Right lobe of liver (tissue), 6 donors: ENCODE measurements at regions not wholly inside any gene's neighbourhood (a gene's known extent, or its start where the extent isn't known, plus 50 kb on each side); places are given as distances from the start of the nearest gene placed in this dataset.

Experiments
- ATAC-seq, 4 donors: fragments of 200-7000 bp; cut with Tn5 transposase; one replicate each; pipeline ENCODE4 v1.9.1; 2020; ENCODE audit warnings: mild to moderate bottlenecking in 4 of 4, moderate library complexity in 4 of 4
- DNase-seq, 3 donors: peaks; one replicate each; pipeline ENCODE4 v3.0.0-alpha.2; 2020
- H3K27ac ChIP-seq, 3 donors: fragments of 200-600 bp; one replicate each; pipeline ENCODE4 v1.8.0; 2022
- H3K27me3 ChIP-seq, 2 donors: fragments of 200-600 bp; one replicate each; pipeline ENCODE4 v1.8.0; 2022
- H3K36me3 ChIP-seq, 4 donors: fragments of 200-600 bp; sonication (generic) in 1 of 4; one replicate each; pipeline versions ENCODE4 v1.5.1 to v1.8.0; 2017 to 2022; ENCODE audit warnings: control low read depth in 1 of 4
- H3K4me1 ChIP-seq, 4 donors: fragments of 200-600 bp; sonication (generic) in 1 of 4; one replicate each; pipeline versions ENCODE4 v1.5.1 to v1.8.0; 2017 to 2022; ENCODE audit warnings: control low read depth in 1 of 4
- H3K4me3 ChIP-seq, 3 donors: fragments of 200-600 bp; one replicate each; pipeline ENCODE4 v1.8.0; 2022
- H3K9me3 ChIP-seq, 4 donors: fragments of 200-600 bp; sonication (generic) in 1 of 4; one replicate each; pipeline versions ENCODE4 v1.5.1 to v1.8.0; 2017 to 2022; ENCODE audit warnings: control low read depth in 1 of 4
- POLR2A ChIP-seq: fragments of 450-650 bp; IDR thresholded peaks from one replicate; pipeline ENCODE4 v1.6.1; 2017; ENCODE audit warnings: antibody characterized with exemption, mild to moderate bottlenecking
- WGBS: methylation state at CpG from one replicate; pipeline ENCODE4 v1.1.6; 2018; ENCODE audit warnings: low coverage, low lambda C conversion rate; ENCODE audit not compliant: insufficient coverage; ENCODE audit errors: missing lambda C conversion rate; 5-methylcytosine and 5-hydroxymethylcytosine counted together
- intact Hi-C, 2 donors: fragments of 100-400 bp; cut with DNase I; formaldehyde crosslinking; loops; one replicate each; pipeline versions ENCODE4 v1.11.2 to v1.14.1; 2022
- TF ChIP-seq, protein P1 (sequence below), 4 donors: fragments of 200-600 bp in 3 of 4; fragments of 450-650 bp in 1 of 4; IDR thresholded peaks; one replicate each; pipeline versions ENCODE4 v1.5.1 to v1.8.0; 2016 to 2022; ENCODE audit warnings: antibody characterized with exemption in 4 of 4, mild to moderate bottlenecking in 2 of 4
- donor health status: DM: no; HTN: yes; CAD: no.
- donor health status: DM: no; HTN: no; CAD: no.
- donor health status: DM: no; HTN: no; CAD: no.
- donor health status: DM: no; HTN: yes; CAD: no.
- donor health status: DM: no; HTN: yes; CAD: no.

DNA sequence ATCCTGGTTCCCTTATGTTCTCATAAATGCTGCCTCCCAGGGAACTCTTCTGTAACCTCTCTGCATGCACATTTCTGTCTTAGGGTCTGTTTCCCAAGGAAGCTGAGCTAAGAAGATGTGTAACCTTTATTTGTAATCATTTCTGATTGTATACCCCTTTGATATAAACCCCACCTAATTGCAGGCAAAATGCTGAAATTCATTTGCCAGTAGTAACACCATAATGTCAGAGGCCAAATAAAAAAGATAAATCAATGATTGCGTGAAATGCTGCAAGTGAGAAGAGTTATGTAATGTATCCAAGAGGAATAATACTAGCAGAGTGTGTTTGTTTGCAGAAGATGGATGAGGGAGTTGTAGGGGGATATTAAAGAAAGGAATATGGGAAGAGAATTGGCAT, 822.6 kb upstream of the GRAMD2B start:
- Histone ChIP-seq H3K4me1 (no peaks in the 10 kb centered on the region), H3K27me3 (no peaks in the 10 kb centered on the region), H3K4me3 (no peak overlapping the region), H3K27ac (no peak overlapping the region), H3K9me3 (no peaks in the 10 kb centered on the region), H3K36me3 (no peaks in the 10 kb centered on the region)
- ATAC-seq: no peak
- no peak for TF ChIP-seq POLR2A
- TF ChIP-seq, protein P1, sequence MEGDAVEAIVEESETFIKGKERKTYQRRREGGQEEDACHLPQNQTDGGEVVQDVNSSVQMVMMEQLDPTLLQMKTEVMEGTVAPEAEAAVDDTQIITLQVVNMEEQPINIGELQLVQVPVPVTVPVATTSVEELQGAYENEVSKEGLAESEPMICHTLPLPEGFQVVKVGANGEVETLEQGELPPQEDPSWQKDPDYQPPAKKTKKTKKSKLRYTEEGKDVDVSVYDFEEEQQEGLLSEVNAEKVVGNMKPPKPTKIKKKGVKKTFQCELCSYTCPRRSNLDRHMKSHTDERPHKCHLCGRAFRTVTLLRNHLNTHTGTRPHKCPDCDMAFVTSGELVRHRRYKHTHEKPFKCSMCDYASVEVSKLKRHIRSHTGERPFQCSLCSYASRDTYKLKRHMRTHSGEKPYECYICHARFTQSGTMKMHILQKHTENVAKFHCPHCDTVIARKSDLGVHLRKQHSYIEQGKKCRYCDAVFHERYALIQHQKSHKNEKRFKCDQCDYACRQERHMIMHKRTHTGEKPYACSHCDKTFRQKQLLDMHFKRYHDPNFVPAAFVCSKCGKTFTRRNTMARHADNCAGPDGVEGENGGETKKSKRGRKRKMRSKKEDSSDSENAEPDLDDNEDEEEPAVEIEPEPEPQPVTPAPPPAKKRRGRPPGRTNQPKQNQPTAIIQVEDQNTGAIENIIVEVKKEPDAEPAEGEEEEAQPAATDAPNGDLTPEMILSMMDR (IDR thresholded peaks at IDR 0.05): no peak
- no peak for DNase-seq
- WGBS: 67% methylated on average over 1 of the region's 1 CpG
- intact Hi-C loops: no loop called here

DNA sequence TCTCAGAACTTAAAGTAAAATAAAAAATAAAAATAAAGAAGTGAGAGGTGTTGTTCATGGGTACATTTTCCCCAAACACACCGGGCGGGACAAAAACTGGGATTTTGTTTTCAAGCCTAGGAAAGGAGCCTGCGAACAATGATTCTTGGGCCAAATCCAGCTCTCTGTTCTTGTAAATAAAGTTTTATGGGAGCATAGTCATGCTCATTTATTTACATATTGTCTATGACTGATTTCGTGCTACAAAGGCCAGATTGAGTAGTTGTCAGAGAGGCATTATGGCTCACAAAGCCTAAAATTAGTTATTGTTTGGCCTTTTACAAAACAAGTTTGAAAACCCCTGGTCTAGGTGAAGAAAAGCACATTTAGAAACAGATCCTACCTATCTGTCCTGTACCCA, 821.0 kb upstream of the GRAMD2B start:
- intact Hi-C loops: no loop called here
- Histone ChIP-seq H3K9me3 (no peaks in the 10 kb centered on the region), H3K4me1 (no peaks in the 10 kb centered on the region), H3K27ac (no peak overlapping the region), H3K36me3 (no peaks in the 10 kb centered on the region), H3K4me3 (no peak overlapping the region), H3K27me3 (no peaks in the 10 kb centered on the region)
- ATAC-seq: no peak
- no peak for DNase-seq
- no peak for TF ChIP-seq POLR2A
- TF ChIP-seq, protein P1 (IDR thresholded peaks at IDR 0.05): no peak
- WGBS: 90% methylated on average over 4 of the region's 4 CpGs

DNA sequence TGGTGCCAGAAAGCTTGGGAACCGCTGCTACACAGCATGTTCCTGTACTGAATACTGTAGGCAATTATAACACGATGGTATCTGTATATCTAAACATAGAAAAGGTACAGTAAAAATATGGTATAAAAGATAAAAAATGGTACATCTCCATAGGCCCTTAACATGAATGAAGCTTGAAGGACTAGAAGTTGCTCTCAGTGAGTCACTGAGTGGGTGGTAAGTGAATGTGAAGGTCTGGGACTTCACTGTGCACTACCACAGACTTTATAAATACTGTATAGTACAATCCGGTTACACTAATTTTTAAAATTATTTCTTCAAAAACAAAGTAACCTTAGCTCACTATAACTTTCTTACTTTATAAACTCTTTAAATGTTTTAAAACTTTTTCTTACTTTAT, 819.9 kb upstream of the GRAMD2B start:
- no peaks in the 10 kb centered on the region for H3K9me3 ChIP-seq
- H3K4me1 ChIP-seq: no peaks in the 10 kb centered on the region
- H3K27ac ChIP-seq: no peak overlapping the region
- no peaks in the 10 kb centered on the region for H3K27me3 ChIP-seq
- TF ChIP-seq POLR2A: no peak
- TF ChIP-seq, protein P1 (IDR thresholded peaks at IDR 0.05): no peak
- no peak for DNase-seq
- H3K4me3 ChIP-seq: no peak overlapping the region
- H3K36me3 ChIP-seq: no peaks in the 10 kb centered on the region
- WGBS: 94% methylated on average over 2 of the region's 3 CpGs
- intact Hi-C loops: no loop called here
- no peak for ATAC-seq

DNA sequence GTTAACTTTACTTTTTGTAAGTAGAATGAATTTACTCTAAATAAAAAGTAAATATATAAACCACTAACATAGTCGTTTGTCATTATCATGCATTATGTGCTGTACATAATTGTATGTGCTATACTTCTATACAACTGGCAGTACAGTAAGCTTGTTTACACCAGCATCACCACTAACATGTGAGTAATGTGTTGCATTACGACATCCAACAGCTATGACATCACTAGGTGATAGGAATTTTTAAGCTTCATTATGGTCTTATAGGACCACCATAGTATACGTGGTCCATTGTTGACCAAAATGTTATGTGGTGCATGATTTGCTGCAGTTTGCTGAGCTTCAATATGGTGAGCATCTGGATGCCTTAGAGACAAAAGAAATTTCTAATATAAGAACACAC, 819.1 kb upstream of the GRAMD2B start:
- ATAC-seq: no peak
- intact Hi-C loops: no loop called here
- Histone ChIP-seq H3K36me3 (no peaks in the 10 kb centered on the region), H3K27ac (no peak overlapping the region), H3K4me3 (no peak overlapping the region), H3K4me1 (no peaks in the 10 kb centered on the region), H3K9me3 (no peaks in the 10 kb centered on the region), H3K27me3 (no peaks in the 10 kb centered on the region)
- WGBS: 63% methylated on average over 3 of the region's 3 CpGs
- DNase-seq: no peak
- TF ChIP-seq, protein P1 (IDR thresholded peaks at IDR 0.05): no peak
- TF ChIP-seq POLR2A: no peak

DNA sequence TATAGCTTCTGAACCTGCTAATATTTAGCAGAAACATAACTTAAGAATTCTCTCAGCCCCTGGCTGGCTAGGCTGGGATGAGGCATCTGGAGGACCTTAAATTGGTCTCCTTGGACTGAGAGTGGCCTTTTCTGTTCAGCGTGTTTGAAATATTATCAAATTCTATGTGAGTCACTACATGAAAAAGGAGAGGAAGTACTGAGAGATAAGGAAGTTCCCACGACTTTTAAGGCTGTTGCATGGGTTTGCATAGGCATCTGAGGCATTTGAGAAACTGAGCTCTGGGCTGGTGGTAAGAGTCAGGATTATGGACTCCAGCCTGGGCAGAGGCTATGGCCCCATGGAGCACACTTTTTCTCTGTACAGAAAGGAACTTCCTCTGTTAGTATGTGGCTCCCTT, 816.2 kb upstream of the GRAMD2B start:
- intact Hi-C loops: no loop called here
- no peaks in the 10 kb centered on the region for H3K9me3 ChIP-seq
- H3K4me3 ChIP-seq: no peak overlapping the region
- ATAC-seq: peak in 1 of 4 donors; percentile 27
- no peaks in the 10 kb centered on the region for H3K27me3 ChIP-seq
- no peak overlapping the region for H3K27ac ChIP-seq
- DNase-seq: no peak
- WGBS: 25% methylated on average over 2 of the region's 2 CpGs
- TF ChIP-seq POLR2A: no peak
- TF ChIP-seq, protein P1 (IDR thresholded peaks at IDR 0.05): no peak
- H3K36me3 ChIP-seq: no peaks in the 10 kb centered on the region
- H3K4me1 ChIP-seq: no peaks in the 10 kb centered on the region
